Karpas-422 (cell line): ENCODE measurements at regions not wholly inside any gene's neighbourhood (a gene's known extent, or its start where the extent isn't known, plus 50 kb on each side); places are given as distances from the start of the nearest gene placed in this dataset.
"Not testable (repeated sequence)": the region's sequence is repeated elsewhere in the genome, so short reads cannot be mapped to it uniquely, and the experiment has no call there.

Experiments
- DNase-seq: peaks from one replicate; pipeline ENCODE4 v3.0.0-alpha.2; 2015
- H2AFZ ChIP-seq: fragments of 200-600 bp; sonication (generic); 2 replicates; pipeline ENCODE4 v1.6.1; 2014; ENCODE audit warnings: antibody characterized with exemption, low read length, mixed read lengths
- H3K27ac ChIP-seq: fragments of 200-600 bp; sonication (generic); 2 replicates; pipeline ENCODE4 v1.5.1; 2014; ENCODE audit warnings: mild to moderate bottlenecking, low read length, moderate library complexity
- H3K27me3 ChIP-seq: fragments of 200-600 bp; sonication (generic); 2 replicates; pipeline ENCODE4 v1.6.1; 2014; ENCODE audit warnings: low read length, mixed read lengths
- H3K36me3 ChIP-seq: fragments of 200-600 bp; sonication (generic); 2 replicates; pipeline ENCODE4 v1.6.1; 2014; ENCODE audit warnings: low read length, mixed read lengths; ENCODE audit not compliant: insufficient read depth
- H3K4me1 ChIP-seq: fragments of 200-600 bp; sonication (generic); 2 replicates; pipeline ENCODE4 v1.6.1; 2014; ENCODE audit warnings: mild to moderate bottlenecking, low read length, mixed read lengths
- H3K4me2 ChIP-seq: fragments of 200-600 bp; sonication (generic); 2 replicates; pipeline ENCODE4 v1.6.1; 2014; ENCODE audit warnings: low read length, low read depth, mild to moderate bottlenecking; ENCODE audit not compliant: poor library complexity, severe bottlenecking
- H3K4me3 ChIP-seq: fragments of 200-600 bp; sonication (generic); 2 replicates; pipeline ENCODE4 v1.5.1; 2014; ENCODE audit warnings: mild to moderate bottlenecking, antibody characterized with exemption, low read length, mixed read lengths
- H3K79me2 ChIP-seq: fragments of 200-600 bp; sonication (generic); 2 replicates; pipeline ENCODE4 v1.6.1; 2014; ENCODE audit warnings: mild to moderate bottlenecking, low read length, mixed read lengths
- H3K9ac ChIP-seq: fragments of 200-600 bp; sonication (generic); 2 replicates; pipeline ENCODE4 v1.6.0; 2014; ENCODE audit warnings: low read length
- H3K9me2 ChIP-seq: fragments of 200-600 bp; sonication (generic), shearing (Covaris generic); replicated peaks from 2 replicates; pipeline ENCODE4 v1.6.0; 2014; ENCODE audit warnings: mild to moderate bottlenecking, low read length, moderate library complexity; ENCODE audit not compliant: insufficient read depth
- H3K9me3 ChIP-seq: fragments of 300-700, 200-600 bp; sonication (generic); 2 replicates; pipeline ENCODE4 v1.6.1; 2014; ENCODE audit warnings: low read length, mixed read lengths
- H4K20me1 ChIP-seq: fragments of 200-600 bp; sonication (generic); 2 replicates; pipeline ENCODE4 v1.6.1; 2014; ENCODE audit warnings: mild to moderate bottlenecking, antibody characterized with exemption, low read length, low read depth; ENCODE audit not compliant: insufficient read depth

- not testable (repeated sequence) for H4K20me1 ChIP-seq, H3K9ac ChIP-seq, H3K4me3 ChIP-seq, H3K4me1 ChIP-seq, H3K36me3 ChIP-seq, DNase-seq, H3K79me2 ChIP-seq, H3K9me2 ChIP-seq, H2AFZ ChIP-seq, H3K9me3 ChIP-seq, H3K27ac ChIP-seq, H3K4me2 ChIP-seq, H3K27me3 ChIP-seq
Measured at GRCh38 chr4:188796600-188796999, 657.4 kb downstream of the TRIML1 start.

DNA sequence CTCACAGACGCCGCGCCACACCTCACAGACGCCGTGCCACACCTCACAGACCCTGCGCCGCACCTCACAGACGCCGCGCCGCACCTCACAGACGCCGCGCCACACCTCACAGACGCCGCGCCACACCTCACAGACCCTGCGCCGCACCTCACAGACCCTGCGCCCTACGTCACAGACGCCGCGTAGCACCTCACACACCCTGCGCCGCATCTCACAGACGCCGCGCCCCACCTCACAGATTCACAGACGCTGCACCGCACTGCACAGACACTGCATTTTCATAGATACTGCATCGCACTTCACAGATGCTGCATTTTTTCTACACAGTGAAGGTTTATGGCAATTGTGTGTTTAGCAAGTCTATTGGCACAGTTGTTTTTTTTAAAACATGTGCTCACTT is 657.8 kb downstream of the TRIML1 start:
- H3K4me2 ChIP-seq, H3K79me2 ChIP-seq, H3K9ac ChIP-seq, H3K4me3 ChIP-seq, DNase-seq, H3K36me3 ChIP-seq, H3K9me2 ChIP-seq, H3K27me3 ChIP-seq, H4K20me1 ChIP-seq, H3K9me3 ChIP-seq, H3K4me1 ChIP-seq, H3K27ac ChIP-seq, H2AFZ ChIP-seq: not testable (repeated sequence)

DNA sequence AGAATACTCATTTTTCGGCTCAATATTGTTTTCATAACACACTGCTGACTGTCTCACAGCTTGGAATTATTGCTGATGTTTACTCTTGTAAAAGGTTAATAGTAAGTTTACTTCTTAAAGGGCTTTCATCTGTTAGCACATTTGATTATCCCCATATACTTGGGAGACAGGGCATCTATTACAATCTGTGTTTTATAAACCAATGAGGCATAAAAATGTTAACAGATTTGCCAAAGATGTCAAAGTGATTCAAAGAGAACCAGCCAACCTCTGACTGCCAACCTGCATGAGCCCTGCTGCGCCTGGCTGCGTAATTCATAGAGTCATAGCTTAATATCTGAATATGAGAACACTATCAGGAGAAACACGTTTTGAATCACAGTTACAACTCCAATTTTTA is 665.6 kb downstream of the TRIML1 start:
- H3K9ac ChIP-seq = no peak overlapping the region
- H3K4me3 ChIP-seq = no peak overlapping the region
- no peak overlapping the region for H3K4me2 ChIP-seq
- no peaks in the 10 kb centered on the region for H4K20me1 ChIP-seq
- H3K4me1 ChIP-seq = no peaks in the 10 kb centered on the region
- no peak overlapping the region for H3K27ac ChIP-seq
- H3K9me3 ChIP-seq = no peaks in the 10 kb centered on the region
- no peak for DNase-seq
- H2AFZ ChIP-seq = no peak overlapping the region
- no peaks in the 10 kb centered on the region for H3K27me3 ChIP-seq
- H3K36me3 ChIP-seq = no peaks in the 10 kb centered on the region
- no peaks in the 10 kb centered on the region for H3K9me2 ChIP-seq
- H3K79me2 ChIP-seq = no peaks in the 10 kb centered on the region

- no peak for DNase-seq
- H3K79me2 ChIP-seq = no peaks in the 10 kb centered on the region
Measured at GRCh38 chr4:188811121-188811520, 671.9 kb downstream of the TRIML1 start.

GRCh38 chr4:188812644-188813043 is 673.4 kb downstream of the TRIML1 start:
- no peaks in the 10 kb centered on the region for H3K9me2 ChIP-seq
- H2AFZ ChIP-seq = no peak overlapping the region
- H3K9ac ChIP-seq = no peak overlapping the region
- H3K79me2 ChIP-seq = no peaks in the 10 kb centered on the region
- no peaks in the 10 kb centered on the region for H3K9me3 ChIP-seq
- H3K27ac ChIP-seq = no peak overlapping the region
- H3K36me3 ChIP-seq = no peaks in the 10 kb centered on the region
- H3K4me2 ChIP-seq = no peak overlapping the region
- no peaks in the 10 kb centered on the region for H3K4me1 ChIP-seq
- no peak overlapping the region for H3K4me3 ChIP-seq
- H4K20me1 ChIP-seq = no peaks in the 10 kb centered on the region
- DNase-seq = no peak
- H3K27me3 ChIP-seq = no peaks in the 10 kb centered on the region

More at GRCh38 chr4:188811121-188811520, 671.9 kb downstream of the TRIML1 start:
- Histone ChIP-seq H3K36me3 (no peaks in the 10 kb centered on the region), H3K27ac (no peak overlapping the region), H4K20me1 (no peaks in the 10 kb centered on the region), H3K27me3 (no peaks in the 10 kb centered on the region), H3K4me3 (no peak overlapping the region), H2AFZ (no peak overlapping the region), H3K9me3 (no peaks in the 10 kb centered on the region), H3K4me2 (no peak overlapping the region), H3K4me1 (no peaks in the 10 kb centered on the region), H3K9ac (no peak overlapping the region), H3K9me2 (no peaks in the 10 kb centered on the region)

- Histone ChIP-seq H3K36me3 (no peaks in the 10 kb centered on the region), H3K27me3 (no peaks in the 10 kb centered on the region), H3K79me2 (no peaks in the 10 kb centered on the region), H3K4me1 (no peaks in the 10 kb centered on the region), H4K20me1 (no peaks in the 10 kb centered on the region), H2AFZ (no peak overlapping the region), H3K4me3 (no peak overlapping the region), H3K9me3 (no peaks in the 10 kb centered on the region), H3K27ac (no peak overlapping the region), H3K9me2 (no peaks in the 10 kb centered on the region), H3K4me2 (no peak overlapping the region), H3K9ac (no peak overlapping the region)
- DNase-seq = no peak
Measured at GRCh38 chr4:188818300-188818699, 679.1 kb downstream of the TRIML1 start.

- Histone ChIP-seq H2AFZ (no peak overlapping the region), H3K9ac (no peak overlapping the region), H3K4me1 (no peaks in the 10 kb centered on the region), H3K36me3 (no peaks in the 10 kb centered on the region), H3K4me2 (no peak overlapping the region), H3K27ac (no peak overlapping the region), H3K4me3 (no peak overlapping the region), H3K9me3 (no peaks in the 10 kb centered on the region), H4K20me1 (no peaks in the 10 kb centered on the region), H3K9me2 (no peaks in the 10 kb centered on the region), H3K79me2 (no peaks in the 10 kb centered on the region), H3K27me3 (no peaks in the 10 kb centered on the region)
- no peak for DNase-seq
Measured at GRCh38 chr4:188819233-188819632, 680.0 kb downstream of the TRIML1 start.

DNA sequence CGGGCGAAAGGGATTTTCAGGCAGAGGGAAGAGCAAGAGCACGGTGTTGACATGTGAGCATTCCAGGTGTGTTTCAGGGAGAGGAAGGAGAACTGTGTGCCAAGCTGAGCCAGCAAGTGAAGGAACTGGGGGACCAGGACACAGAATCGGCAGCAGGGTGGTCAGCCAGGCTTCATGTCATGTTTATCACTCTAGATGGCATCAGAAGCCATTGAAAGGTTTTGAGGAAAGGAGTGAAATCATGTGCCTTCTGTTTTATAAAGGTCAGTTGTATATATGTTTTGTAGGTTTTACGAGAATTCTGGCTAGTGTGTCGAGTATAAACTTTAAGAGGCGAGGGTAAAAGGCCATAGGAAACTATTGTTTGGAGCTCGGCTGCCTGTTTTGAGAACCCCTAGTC is 682.3 kb downstream of the TRIML1 start:
- H3K27me3 ChIP-seq = no peaks in the 10 kb centered on the region
- H4K20me1 ChIP-seq = no peaks in the 10 kb centered on the region
- no peaks in the 10 kb centered on the region for H3K9me3 ChIP-seq
- no peak overlapping the region for H3K4me3 ChIP-seq
- H2AFZ ChIP-seq = no peak overlapping the region
- H3K4me1 ChIP-seq = no peaks in the 10 kb centered on the region
- no peaks in the 10 kb centered on the region for H3K79me2 ChIP-seq
- H3K27ac ChIP-seq = no peak overlapping the region
- H3K4me2 ChIP-seq = no peak overlapping the region
- H3K36me3 ChIP-seq = no peaks in the 10 kb centered on the region
- DNase-seq = no peak
- no peak overlapping the region for H3K9ac ChIP-seq
- no peaks in the 10 kb centered on the region for H3K9me2 ChIP-seq

GRCh38 chr4:188822698-188823097 is 683.5 kb downstream of the TRIML1 start:
- no peak overlapping the region for H3K4me2 ChIP-seq
- H3K36me3 ChIP-seq = no peaks in the 10 kb centered on the region
- H3K79me2 ChIP-seq = no peaks in the 10 kb centered on the region
- no peaks in the 10 kb centered on the region for H3K9me2 ChIP-seq
- H3K9ac ChIP-seq = no peak overlapping the region
- no peak overlapping the region for H2AFZ ChIP-seq
- no peak overlapping the region for H3K27ac ChIP-seq
- DNase-seq = no peak
- no peaks in the 10 kb centered on the region for H3K9me3 ChIP-seq
- no peaks in the 10 kb centered on the region for H3K27me3 ChIP-seq
- H3K4me3 ChIP-seq = no peak overlapping the region
- H3K4me1 ChIP-seq = no peaks in the 10 kb centered on the region
- no peaks in the 10 kb centered on the region for H4K20me1 ChIP-seq
